SK-N-MC (cell line): ENCODE measurements at regions not wholly inside any gene's neighbourhood (a gene's known extent, or its start where the extent isn't known, plus 50 kb on each side); places are given as distances from the start of the nearest gene placed in this dataset.

ENCODE experiments used
- EZH2 ChIP-seq: fragments of 200-600 bp; sonication (generic); IDR thresholded peaks from one replicate; pipeline ENCODE4 v1.6.1; 2017; ENCODE audit warnings: antibody characterized with exemption
- FOXP2 ChIP-seq: optimal IDR thresholded peaks from 2 replicates; pipeline ENCODE3; 2011; ENCODE audit warnings: mild to moderate bottlenecking, moderate library complexity; ENCODE audit not compliant: insufficient read depth; ENCODE audit errors: extremely low read length, control extremely low read depth
- POLR2AphosphoS5 ChIP-seq: IDR thresholded peaks from 2 replicates; pipeline ENCODE4 v1.6.1; 2012; ENCODE audit warnings: mild to moderate bottlenecking, low read depth, low read length, borderline replicate concordance

DNA sequence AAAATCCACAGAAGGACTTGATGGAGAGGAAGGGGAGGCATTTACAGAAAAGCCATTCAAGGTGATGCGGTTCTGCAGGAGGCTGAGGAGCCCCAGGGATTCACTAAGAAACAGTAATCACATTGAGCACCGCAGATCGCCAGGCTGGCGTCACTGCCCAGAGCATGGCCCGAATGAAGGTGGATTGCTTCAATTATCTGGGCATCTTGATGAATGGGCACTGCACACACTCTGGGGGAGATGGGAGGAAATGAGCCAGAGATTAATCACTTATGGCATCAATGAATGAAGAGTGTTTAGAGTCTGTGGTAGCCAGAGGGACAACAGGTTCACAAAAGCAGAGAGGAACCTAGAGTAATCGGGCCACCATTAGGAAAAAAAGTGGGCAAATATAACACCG lies 292.1 kb downstream of the ZEB1 start:
- TF ChIP-seq EZH2 (no peak), FOXP2 (no peak), POLR2AphosphoS5 (no peak)
